PC-9 (cell line): ENCODE measurements at regions not wholly inside any gene's neighbourhood (a gene's known extent, or its start where the extent isn't known, plus 50 kb on each side); places are given as distances from the start of the nearest gene placed in this dataset.

ENCODE experiments used
- BruUV-seq: library from RNA; stranded (reverse); fragments of 400-500 nt; replicated peaks from 2 replicates; lab custom pipeline; 2021; lab: Mats Ljungman, UMichigan
- CTCF ChIA-PET: fragments of 300-600 bp; sonication (Branson Sonifier 250); formaldehyde crosslinking; loops from one replicate; lab custom pipeline; 2022; ENCODE audit warnings: antibody characterized with exemption; lab: Charles Lee
- POLR2A ChIA-PET: fragments of 300-600 bp; sonication (Branson Sonifier 250); formaldehyde crosslinking; loops from one replicate; lab custom pipeline; 2022; ENCODE audit warnings: antibody characterized with exemption; ENCODE audit not compliant: unreplicated experiment; lab: Charles Lee
- DNase-seq, 2 experiments: peaks; one replicate each; pipeline versions ENCODE4 v3.0.0 to v3.0.0-alpha.2; 2015 to 2022; ENCODE audit warnings: mixed read lengths in 1 of 2
- H2AFZ ChIP-seq: fragments of 200-600 bp; sonication (generic); 2 replicates; pipeline ENCODE4 v1.8.1; 2017; ENCODE audit warnings: antibody characterized with exemption
- H3F3A ChIP-seq: fragments of 200-600 bp; sonication (generic); 2 replicates; pipeline ENCODE4 v1.8.1; 2017; ENCODE audit warnings: antibody characterized with exemption, mild to moderate bottlenecking, low read depth; ENCODE audit not compliant: insufficient read depth
- H3K27ac ChIP-seq: fragments of 200-600 bp; sonication (generic); 2 replicates; pipeline ENCODE4 v1.6.1; 2016; ENCODE audit warnings: mixed run types
- H3K27me3 ChIP-seq: fragments of 200-600 bp; sonication (generic); 2 replicates; pipeline ENCODE4 v1.6.1; 2016; ENCODE audit warnings: low read depth, mixed run types; ENCODE audit not compliant: insufficient read depth
- H3K36me3 ChIP-seq: fragments of 200-600 bp; sonication (generic); 2 replicates; pipeline ENCODE4 v1.6.1; 2016; ENCODE audit warnings: low read depth, mixed run types
- H3K4me1 ChIP-seq: fragments of 200-600 bp; sonication (generic); replicated peaks from 2 replicates; pipeline ENCODE4 v1.6.1; 2016; ENCODE audit warnings: mixed run types; ENCODE audit not compliant: insufficient read depth
- H3K4me2 ChIP-seq: fragments of 200-600 bp; sonication (generic); 2 replicates; pipeline ENCODE4 v1.6.1; 2017; ENCODE audit warnings: mixed run types
- H3K4me3 ChIP-seq: fragments of 200-600 bp; sonication (generic); 2 replicates; pipeline ENCODE4 v1.6.1; 2016; ENCODE audit warnings: mixed run types
- H3K79me2 ChIP-seq: fragments of 200-600 bp; sonication (generic); 2 replicates; pipeline ENCODE4 v1.6.1; 2017; ENCODE audit warnings: low read depth, mixed run types
- H3K9me2 ChIP-seq: fragments of 200-600 bp; sonication (generic); 2 replicates; pipeline ENCODE4 v1.8.1; 2017; ENCODE audit warnings: mild to moderate bottlenecking; ENCODE audit not compliant: insufficient read depth
- H3K9me3 ChIP-seq: fragments of 200-600 bp; sonication (generic); 2 replicates; pipeline ENCODE4 v1.8.1; 2016; ENCODE audit warnings: low read depth; ENCODE audit not compliant: insufficient read depth
- H4K20me1 ChIP-seq: fragments of 200-600 bp; sonication (generic); 2 replicates; pipeline ENCODE4 v1.8.1; 2017; ENCODE audit not compliant: insufficient read depth
- EZH2 ChIP-seq: fragments of 200-600 bp; sonication (generic); IDR thresholded peaks from 2 replicates; pipeline ENCODE4 v1.8.0; 2017; ENCODE audit warnings: antibody characterized with exemption, low read depth
- intact Hi-C: fragments of 100-400 bp; cut with micrococcal nuclease; formaldehyde crosslinking; loops from one replicate; pipeline ENCODE4 v1.10.0; 2022; ENCODE audit not compliant: unreplicated experiment
- TF ChIP-seq, protein P1 (sequence below): fragments of 200-600 bp; sonication (generic); conservative IDR thresholded peaks from 2 replicates; pipeline ENCODE4 v1.6.1; 2017; ENCODE audit warnings: mixed run types, antibody characterized with exemption, mild to moderate bottlenecking, moderate library complexity

DNA sequence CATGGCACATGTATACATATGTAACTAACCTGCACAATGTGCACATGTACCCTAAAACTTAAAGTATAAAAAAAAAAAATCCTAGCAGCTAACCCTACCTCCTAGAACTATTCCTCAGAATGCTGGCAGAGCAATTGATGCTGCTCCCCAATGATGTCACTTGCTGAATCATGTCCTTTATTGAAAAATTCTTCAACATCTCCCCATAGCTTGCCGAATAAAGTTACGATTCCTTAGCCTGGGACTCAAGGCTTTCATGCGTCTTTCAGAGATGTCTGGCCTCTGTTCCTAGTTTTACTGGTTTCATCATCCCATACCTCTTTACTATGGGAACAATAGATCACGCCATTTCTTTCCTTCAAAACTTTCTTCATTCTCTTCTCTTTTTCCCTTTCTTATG, 174.7 kb upstream of the FAT1 start:
- no peaks in the 10 kb centered on the region for H3K9me2 ChIP-seq
- no peaks in the 10 kb centered on the region for H4K20me1 ChIP-seq
- no peak overlapping the region for H3K4me3 ChIP-seq
- POLR2A ChIA-PET: no interaction called here
- CTCF ChIA-PET: no interaction called here
- H3K9me3 ChIP-seq: no peaks in the 10 kb centered on the region
- H3K79me2 ChIP-seq: no peaks in the 10 kb centered on the region
- no peaks in the 10 kb centered on the region for H3K36me3 ChIP-seq
- no peak overlapping the region for H3K27ac ChIP-seq
- no peak overlapping the region for H2AFZ ChIP-seq
- H3F3A ChIP-seq: no peaks in the 10 kb centered on the region
- H3K4me2 ChIP-seq: no peak overlapping the region
- H3K4me1 ChIP-seq: no peaks in the 10 kb centered on the region
- TF ChIP-seq, protein P1, sequence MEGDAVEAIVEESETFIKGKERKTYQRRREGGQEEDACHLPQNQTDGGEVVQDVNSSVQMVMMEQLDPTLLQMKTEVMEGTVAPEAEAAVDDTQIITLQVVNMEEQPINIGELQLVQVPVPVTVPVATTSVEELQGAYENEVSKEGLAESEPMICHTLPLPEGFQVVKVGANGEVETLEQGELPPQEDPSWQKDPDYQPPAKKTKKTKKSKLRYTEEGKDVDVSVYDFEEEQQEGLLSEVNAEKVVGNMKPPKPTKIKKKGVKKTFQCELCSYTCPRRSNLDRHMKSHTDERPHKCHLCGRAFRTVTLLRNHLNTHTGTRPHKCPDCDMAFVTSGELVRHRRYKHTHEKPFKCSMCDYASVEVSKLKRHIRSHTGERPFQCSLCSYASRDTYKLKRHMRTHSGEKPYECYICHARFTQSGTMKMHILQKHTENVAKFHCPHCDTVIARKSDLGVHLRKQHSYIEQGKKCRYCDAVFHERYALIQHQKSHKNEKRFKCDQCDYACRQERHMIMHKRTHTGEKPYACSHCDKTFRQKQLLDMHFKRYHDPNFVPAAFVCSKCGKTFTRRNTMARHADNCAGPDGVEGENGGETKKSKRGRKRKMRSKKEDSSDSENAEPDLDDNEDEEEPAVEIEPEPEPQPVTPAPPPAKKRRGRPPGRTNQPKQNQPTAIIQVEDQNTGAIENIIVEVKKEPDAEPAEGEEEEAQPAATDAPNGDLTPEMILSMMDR: no peak
- no peak for TF ChIP-seq EZH2
- H3K27me3 ChIP-seq: no peaks in the 10 kb centered on the region
- DNase-seq: no peak
- BruUV-seq: no TSS peak
- intact Hi-C loops: no loop called here

DNA sequence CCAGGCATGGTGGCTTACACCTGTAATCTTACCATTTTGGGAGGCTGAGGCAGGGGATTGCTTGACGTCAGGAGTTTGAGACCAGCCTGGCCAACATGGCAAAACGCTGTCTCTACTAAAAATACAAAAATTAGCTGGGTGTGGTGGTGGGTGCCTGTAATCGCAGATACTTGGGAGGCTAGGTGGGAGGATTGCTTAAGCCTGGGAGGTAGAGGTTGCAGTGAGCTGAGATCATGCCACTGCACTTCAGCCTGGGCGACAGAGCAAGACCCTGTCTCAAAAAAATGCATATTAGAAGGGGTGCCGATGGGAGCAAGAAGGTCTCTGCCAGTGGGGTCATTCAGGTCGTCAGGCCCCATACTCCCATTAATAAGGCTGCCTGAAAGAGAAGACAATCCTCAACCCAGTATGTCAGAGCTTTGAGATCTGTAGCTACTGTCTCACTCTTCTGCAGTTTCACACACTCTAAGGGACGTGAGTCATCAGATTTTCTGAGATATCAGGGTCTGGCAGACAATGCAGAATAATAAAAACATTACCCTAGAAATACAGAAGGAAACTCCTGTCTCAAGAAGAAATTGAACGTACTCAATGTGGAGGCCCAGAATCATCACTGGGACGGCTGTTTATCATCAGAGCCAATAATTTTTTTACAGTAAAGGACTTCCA, 176.7 kb upstream of the FAT1 start:
- CTCF ChIA-PET: interaction anchor here (0.6 kb wide), 1 partner anchor 306 kb away, joined by 4 read pairs; no protein-coding TSS in a partner anchor
- H3K4me2 ChIP-seq: no peak overlapping the region
- no peaks in the 10 kb centered on the region for H3K9me2 ChIP-seq
- H3K9me3 ChIP-seq: no peaks in the 10 kb centered on the region
- no peak overlapping the region for H3K27ac ChIP-seq
- DNase-seq: no peak
- no peaks in the 10 kb centered on the region for H3K79me2 ChIP-seq
- no peaks in the 10 kb centered on the region for H3K27me3 ChIP-seq
- H3K4me3 ChIP-seq: no peak overlapping the region
- TF ChIP-seq, protein P1: no peak
- no peak for TF ChIP-seq EZH2
- H3F3A ChIP-seq: no peaks in the 10 kb centered on the region
- POLR2A ChIA-PET: interaction anchor here (0.5 kb wide), 1 partner anchor 27 kb away, joined by 4 read pairs; no protein-coding TSS in a partner anchor
- peaks cover 11% of the 10 kb centered on the region for H3K4me1 ChIP-seq
- H4K20me1 ChIP-seq: no peaks in the 10 kb centered on the region
- BruUV-seq: no TSS peak
- H3K36me3 ChIP-seq: no peaks in the 10 kb centered on the region
- H2AFZ ChIP-seq: no peak overlapping the region
- intact Hi-C loops: loop anchor here (5.0 kb wide), 1 partner anchor 53 kb away; no protein-coding TSS in a partner anchor

DNA sequence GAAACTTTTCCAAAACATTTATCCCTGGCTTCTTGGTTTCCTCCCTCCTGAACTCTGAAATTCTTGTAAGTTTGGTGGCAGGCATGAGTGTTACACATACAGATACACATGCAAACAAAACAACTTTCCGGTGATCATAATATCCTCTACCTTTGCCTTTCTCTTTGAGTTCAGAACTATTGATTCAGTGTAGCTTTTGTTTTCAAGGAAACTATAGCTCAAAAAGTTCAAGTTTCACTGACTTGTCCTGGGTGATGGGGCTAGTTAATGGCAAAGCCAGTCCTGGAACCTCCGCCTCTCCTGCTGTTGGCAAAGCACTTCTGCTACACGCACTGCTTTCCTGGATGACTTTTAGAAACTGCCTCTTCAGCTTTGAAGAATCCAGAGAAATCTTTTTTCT, 177.3 kb upstream of the FAT1 start:
- no peak for DNase-seq
- Histone ChIP-seq H3K27ac (no peak overlapping the region), H3K9me2 (no peaks in the 10 kb centered on the region), H4K20me1 (no peaks in the 10 kb centered on the region), H3K4me3 (no peak overlapping the region), H3K36me3 (no peaks in the 10 kb centered on the region), H3F3A (no peaks in the 10 kb centered on the region), H3K27me3 (no peaks in the 10 kb centered on the region), H3K4me2 (no peak overlapping the region), H3K79me2 (no peaks in the 10 kb centered on the region), H3K4me1 (peaks cover 11% of the 10 kb centered on the region), H2AFZ (no peak overlapping the region), H3K9me3 (no peaks in the 10 kb centered on the region)
- intact Hi-C loops: loop anchor here (5.0 kb wide), 1 partner anchor 54 kb away; no protein-coding TSS in a partner anchor
- CTCF ChIA-PET: interaction anchor here (0.6 kb wide), 1 partner anchor 306 kb away, joined by 4 read pairs; no protein-coding TSS in a partner anchor
- POLR2A ChIA-PET: no interaction called here
- TF ChIP-seq EZH2: no peak
- TF ChIP-seq, protein P1: no peak
- BruUV-seq: no TSS peak
